Neural cell (in vitro differentiated cells): ENCODE measurements at regions not wholly inside any gene's neighbourhood (a gene's known extent, or its start where the extent isn't known, plus 50 kb on each side); places are given as distances from the start of the nearest gene placed in this dataset.

Experiments
- H2AFZ ChIP-seq: fragments of 200-600, 300-800 bp; sonication (generic), shearing (Covaris generic); 2 replicates; pipeline ENCODE4 v1.6.0; 2014; ENCODE audit warnings: low read depth, mild to moderate bottlenecking, antibody characterized with exemption, low read length, moderate library complexity
- H3F3A ChIP-seq: fragments of 200-600 bp; shearing (Covaris generic); 2 replicates; pipeline ENCODE4 v1.6.1; 2016; ENCODE audit warnings: mild to moderate bottlenecking, moderate library complexity, mixed read lengths, antibody characterized with exemption, low read length; ENCODE audit not compliant: insufficient read depth, poor library complexity, severe bottlenecking
- H3K27ac ChIP-seq: fragments of 200-600, 300-800 bp; sonication (generic), shearing (Covaris generic); 2 replicates; pipeline ENCODE4 v1.5.1; 2014; ENCODE audit warnings: mild to moderate bottlenecking, low read length, moderate library complexity
- H3K27me3 ChIP-seq: fragments of 300-800, 200-600 bp; sonication (generic), shearing (Covaris generic); 2 replicates; pipeline ENCODE4 v1.6.0; 2014; ENCODE audit warnings: mild to moderate bottlenecking, low read depth, low read length, moderate library complexity; ENCODE audit not compliant: insufficient read depth
- H3K36me3 ChIP-seq: fragments of 300-800, 200-600 bp; sonication (generic), shearing (Covaris generic); 2 replicates; pipeline ENCODE4 v1.5.1; 2014; ENCODE audit warnings: mild to moderate bottlenecking, antibody characterized with exemption, low read length, moderate library complexity; ENCODE audit not compliant: insufficient read depth
- H3K4me2 ChIP-seq: fragments of 300-800, 200-600 bp; sonication (generic), shearing (Covaris generic); 2 replicates; pipeline ENCODE4 v1.6.0; 2014; ENCODE audit warnings: mild to moderate bottlenecking, low read length
- H3K4me3 ChIP-seq: fragments of 300-800, 200-600 bp; sonication (generic), shearing (Covaris generic); 2 replicates; pipeline ENCODE4 v1.5.1; 2014; ENCODE audit warnings: mild to moderate bottlenecking, low read length, moderate library complexity
- H3K79me2 ChIP-seq: fragments of 200-600 bp; shearing (Covaris generic); replicated peaks from 2 replicates; pipeline ENCODE4 v1.6.0; 2014; ENCODE audit warnings: mild to moderate bottlenecking, low read length, moderate library complexity; ENCODE audit not compliant: insufficient read depth
- H3K9ac ChIP-seq: fragments of 300-800, 200-600 bp; sonication (generic), shearing (Covaris generic); 2 replicates; pipeline ENCODE4 v1.6.1; 2016; ENCODE audit warnings: mild to moderate bottlenecking, low read length, mixed read lengths
- H3K9me2 ChIP-seq: fragments of 200-600 bp; shearing (Covaris generic); 2 replicates; pipeline ENCODE4 v1.6.1; 2016; ENCODE audit warnings: mild to moderate bottlenecking, low read length, mixed read lengths; ENCODE audit not compliant: insufficient read depth
- H3K9me3 ChIP-seq: fragments of 200-600, 300-800 bp; sonication (generic), shearing (Covaris generic); 2 replicates; pipeline ENCODE4 v1.6.1; 2016; ENCODE audit warnings: mild to moderate bottlenecking, mixed run types, low read length, moderate library complexity, mixed read lengths
- H4K20me1 ChIP-seq: fragments of 200-600 bp; shearing (Covaris generic); 2 replicates; pipeline ENCODE4 v1.6.1; 2016; ENCODE audit warnings: mild to moderate bottlenecking, mixed run types; ENCODE audit not compliant: insufficient read depth
- EP300 ChIP-seq: fragments of 450-650 bp; conservative IDR thresholded peaks from 2 replicates; pipeline ENCODE4 v1.6.1; 2014; ENCODE audit warnings: antibody characterized with exemption, mild to moderate bottlenecking, moderate library complexity; ENCODE audit not compliant: poor library complexity, severe bottlenecking
- EZH2 ChIP-seq: fragments of 200-600, 300-800 bp; shearing (Covaris generic), sonication (generic); IDR thresholded peaks from 2 replicates; pipeline ENCODE4 v1.6.1; 2014; ENCODE audit warnings: antibody characterized with exemption, low read length, borderline replicate concordance, mild to moderate bottlenecking; ENCODE audit not compliant: insufficient read depth, poor library complexity, severe bottlenecking
- MXI1 ChIP-seq: fragments of 450-650 bp; conservative IDR thresholded peaks from 2 replicates; pipeline ENCODE4 v1.6.1; 2014; ENCODE audit warnings: antibody characterized with exemption, mild to moderate bottlenecking; ENCODE audit not compliant: poor library complexity, severe bottlenecking
- POLR2AphosphoS5 ChIP-seq: IDR thresholded peaks from 2 replicates; pipeline ENCODE4 v1.6.1; 2012
- RAD21 ChIP-seq: fragments of 450-650 bp; conservative IDR thresholded peaks from 2 replicates; pipeline ENCODE4 v1.6.1; 2014; ENCODE audit warnings: antibody characterized with exemption, mild to moderate bottlenecking, moderate library complexity
- SMC3 ChIP-seq: fragments of 450-650 bp; conservative IDR thresholded peaks from 2 replicates; pipeline ENCODE4 v1.6.1; 2014; ENCODE audit warnings: antibody characterized with exemption, mild to moderate bottlenecking, moderate library complexity; ENCODE audit not compliant: poor library complexity
- TAF1 ChIP-seq: IDR thresholded peaks from 2 replicates; pipeline ENCODE4 v1.6.1; 2012; ENCODE audit warnings: low read depth
- TF ChIP-seq, protein P1 (sequence below): IDR thresholded peaks from 2 replicates; pipeline ENCODE4 v1.6.1; 2012; ENCODE audit warnings: borderline replicate concordance
- TF ChIP-seq, protein P2 (sequence below): fragments of 450-650 bp; IDR thresholded peaks from 2 replicates; pipeline ENCODE4 v1.5.1; 2014; ENCODE audit warnings: antibody characterized with exemption, mild to moderate bottlenecking, moderate library complexity; ENCODE audit not compliant: poor library complexity, severe bottlenecking

DNA sequence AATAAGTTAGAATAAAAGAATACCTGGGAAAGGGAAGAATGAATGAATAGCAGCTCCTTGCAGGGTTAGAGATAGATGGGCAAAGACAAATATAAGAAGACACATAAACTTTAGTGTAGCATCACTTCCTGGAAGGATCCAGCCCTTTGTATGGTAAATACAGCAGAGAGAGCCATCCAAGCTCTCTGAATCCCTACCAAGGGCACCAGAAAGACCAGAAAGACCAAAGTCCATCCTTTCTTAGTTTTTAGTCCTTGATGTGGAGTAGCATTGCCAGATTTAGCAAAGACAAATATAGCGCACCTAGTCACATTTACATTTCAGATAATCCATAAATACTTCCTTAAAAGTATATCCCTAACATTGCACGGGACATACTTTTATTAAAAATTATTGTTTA is 56.1 kb upstream of the C9orf72 start:
- no peaks in the 10 kb centered on the region for H3K9me3 ChIP-seq
- H3K4me3 ChIP-seq: no peak overlapping the region
- no peaks in the 10 kb centered on the region for H3F3A ChIP-seq
- no peaks in the 10 kb centered on the region for H3K36me3 ChIP-seq
- no peak overlapping the region for H2AFZ ChIP-seq
- H3K9me2 ChIP-seq: no peaks in the 10 kb centered on the region
- TF ChIP-seq EP300 (no peak), TAF1 (no peak), RAD21 (no peak), EZH2 (no peak), SMC3 (no peak), POLR2AphosphoS5 (no peak), MXI1 (no peak)
- TF ChIP-seq, protein P1, sequence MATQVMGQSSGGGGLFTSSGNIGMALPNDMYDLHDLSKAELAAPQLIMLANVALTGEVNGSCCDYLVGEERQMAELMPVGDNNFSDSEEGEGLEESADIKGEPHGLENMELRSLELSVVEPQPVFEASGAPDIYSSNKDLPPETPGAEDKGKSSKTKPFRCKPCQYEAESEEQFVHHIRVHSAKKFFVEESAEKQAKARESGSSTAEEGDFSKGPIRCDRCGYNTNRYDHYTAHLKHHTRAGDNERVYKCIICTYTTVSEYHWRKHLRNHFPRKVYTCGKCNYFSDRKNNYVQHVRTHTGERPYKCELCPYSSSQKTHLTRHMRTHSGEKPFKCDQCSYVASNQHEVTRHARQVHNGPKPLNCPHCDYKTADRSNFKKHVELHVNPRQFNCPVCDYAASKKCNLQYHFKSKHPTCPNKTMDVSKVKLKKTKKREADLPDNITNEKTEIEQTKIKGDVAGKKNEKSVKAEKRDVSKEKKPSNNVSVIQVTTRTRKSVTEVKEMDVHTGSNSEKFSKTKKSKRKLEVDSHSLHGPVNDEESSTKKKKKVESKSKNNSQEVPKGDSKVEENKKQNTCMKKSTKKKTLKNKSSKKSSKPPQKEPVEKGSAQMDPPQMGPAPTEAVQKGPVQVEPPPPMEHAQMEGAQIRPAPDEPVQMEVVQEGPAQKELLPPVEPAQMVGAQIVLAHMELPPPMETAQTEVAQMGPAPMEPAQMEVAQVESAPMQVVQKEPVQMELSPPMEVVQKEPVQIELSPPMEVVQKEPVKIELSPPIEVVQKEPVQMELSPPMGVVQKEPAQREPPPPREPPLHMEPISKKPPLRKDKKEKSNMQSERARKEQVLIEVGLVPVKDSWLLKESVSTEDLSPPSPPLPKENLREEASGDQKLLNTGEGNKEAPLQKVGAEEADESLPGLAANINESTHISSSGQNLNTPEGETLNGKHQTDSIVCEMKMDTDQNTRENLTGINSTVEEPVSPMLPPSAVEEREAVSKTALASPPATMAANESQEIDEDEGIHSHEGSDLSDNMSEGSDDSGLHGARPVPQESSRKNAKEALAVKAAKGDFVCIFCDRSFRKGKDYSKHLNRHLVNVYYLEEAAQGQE: no peak
- TF ChIP-seq, protein P2, sequence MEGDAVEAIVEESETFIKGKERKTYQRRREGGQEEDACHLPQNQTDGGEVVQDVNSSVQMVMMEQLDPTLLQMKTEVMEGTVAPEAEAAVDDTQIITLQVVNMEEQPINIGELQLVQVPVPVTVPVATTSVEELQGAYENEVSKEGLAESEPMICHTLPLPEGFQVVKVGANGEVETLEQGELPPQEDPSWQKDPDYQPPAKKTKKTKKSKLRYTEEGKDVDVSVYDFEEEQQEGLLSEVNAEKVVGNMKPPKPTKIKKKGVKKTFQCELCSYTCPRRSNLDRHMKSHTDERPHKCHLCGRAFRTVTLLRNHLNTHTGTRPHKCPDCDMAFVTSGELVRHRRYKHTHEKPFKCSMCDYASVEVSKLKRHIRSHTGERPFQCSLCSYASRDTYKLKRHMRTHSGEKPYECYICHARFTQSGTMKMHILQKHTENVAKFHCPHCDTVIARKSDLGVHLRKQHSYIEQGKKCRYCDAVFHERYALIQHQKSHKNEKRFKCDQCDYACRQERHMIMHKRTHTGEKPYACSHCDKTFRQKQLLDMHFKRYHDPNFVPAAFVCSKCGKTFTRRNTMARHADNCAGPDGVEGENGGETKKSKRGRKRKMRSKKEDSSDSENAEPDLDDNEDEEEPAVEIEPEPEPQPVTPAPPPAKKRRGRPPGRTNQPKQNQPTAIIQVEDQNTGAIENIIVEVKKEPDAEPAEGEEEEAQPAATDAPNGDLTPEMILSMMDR: no peak
- peak overlapping the region; percentile 32 for H3K4me2 ChIP-seq
- H3K9ac ChIP-seq: no peak overlapping the region
- peak overlapping the region; percentile 70 for H3K27ac ChIP-seq
- H4K20me1 ChIP-seq: no peaks in the 10 kb centered on the region
- H3K79me2 ChIP-seq: no peaks in the 10 kb centered on the region
- no peaks in the 10 kb centered on the region for H3K27me3 ChIP-seq

DNA sequence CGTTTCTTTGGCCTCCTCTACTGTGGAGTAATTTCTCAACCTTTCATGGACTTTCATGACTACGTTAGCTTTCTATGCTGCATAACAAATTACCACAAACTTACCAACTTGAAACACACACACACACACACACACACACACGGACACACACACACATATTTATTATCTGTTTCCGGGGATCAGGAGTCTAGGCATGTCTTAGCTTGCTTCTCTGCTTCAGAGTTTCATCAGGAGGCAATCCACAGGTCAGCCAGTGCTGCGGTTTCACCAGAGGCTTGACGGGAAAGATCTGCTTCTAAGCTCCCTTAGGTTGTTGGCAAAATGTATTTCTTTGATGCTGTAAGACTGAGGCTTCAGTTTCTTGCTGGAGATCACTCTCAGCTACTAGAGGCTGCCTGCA is 59.0 kb upstream of the C9orf72 start:
- Histone ChIP-seq H3K9me2 (no peaks in the 10 kb centered on the region), H3K4me3 (no peak overlapping the region), H2AFZ (no peak overlapping the region), H3K27ac (no peak overlapping the region), H3K36me3 (no peaks in the 10 kb centered on the region), H3F3A (no peaks in the 10 kb centered on the region), H3K79me2 (no peaks in the 10 kb centered on the region), H3K9me3 (no peaks in the 10 kb centered on the region), H3K27me3 (no peaks in the 10 kb centered on the region), H3K9ac (no peak overlapping the region), H4K20me1 (no peaks in the 10 kb centered on the region), H3K4me2 (no peak overlapping the region)
- TF ChIP-seq POLR2AphosphoS5 (no peak), MXI1 (no peak), EP300 (no peak), TAF1 (no peak), RAD21 (no peak), SMC3 (no peak), EZH2 (no peak)
- TF ChIP-seq, protein P2: no peak
- TF ChIP-seq, protein P1: no peak
